Brain microvascular endothelial cell (primary cell): ENCODE measurements at regions not wholly inside any gene's neighbourhood (a gene's known extent, or its start where the extent isn't known, plus 50 kb on each side); places are given as distances from the start of the nearest gene placed in this dataset.
"Not testable (repeated sequence)": the region's sequence is repeated elsewhere in the genome, so short reads cannot be mapped to it uniquely, and the experiment has no call there.

Experiments used
- DNase-seq: peaks from one replicate; pipeline ENCODE4 v3.0.0-alpha.2; 2020
- H3K27ac ChIP-seq: fragments of 250-450 bp; sonication (Bioruptor Pico); 2 replicates; pipeline ENCODE4 v1.5.1; 2020; ENCODE audit warnings: mild to moderate bottlenecking, moderate library complexity
- H3K27me3 ChIP-seq: fragments of 250-450 bp; sonication (Bioruptor Pico); replicated peaks from 2 replicates; pipeline ENCODE4 v1.5.1; 2020; ENCODE audit warnings: mild to moderate bottlenecking
- H3K36me3 ChIP-seq: fragments of 250-450 bp; sonication (Bioruptor Pico); replicated peaks from 2 replicates; pipeline ENCODE4 v1.5.1; 2020; ENCODE audit warnings: mild to moderate bottlenecking
- H3K4me3 ChIP-seq: 2 replicates; pipeline ENCODE4 v1.5.1; 2011; ENCODE audit warnings: low read depth, mild to moderate bottlenecking, control low read depth, low read length, moderate library complexity
- CTCF ChIP-seq: IDR thresholded peaks from 2 replicates; pipeline ENCODE4 v1.5.1; 2011; ENCODE audit warnings: low read depth, mild to moderate bottlenecking, moderate library complexity, low read length, control low read depth, inconsistent platforms; ENCODE audit errors: missing control alignments
- in situ Hi-C: cut with HindIII; loops from 2 replicates; pipeline ENCODE4 v1.10.0; 2017; ENCODE audit warnings: low sequenced_read_pairs, low pct_ligation_motif_present

- Histone ChIP-seq H3K4me3 (no peak overlapping the region), H3K36me3 (no peaks in the 10 kb centered on the region), H3K27me3 (no peaks in the 10 kb centered on the region), H3K27ac (no peak overlapping the region)
- DNase-seq: no peak
- no peak for TF ChIP-seq CTCF
- in situ Hi-C loops: no loop called here
Measured at GRCh38 chr2:198273660-198274059, 469.3 kb downstream of the PLCL1 start.

GRCh38 chr2:198270157-198270556 is 465.8 kb downstream of the PLCL1 start:
- H3K27me3 ChIP-seq, DNase-seq, H3K4me3 ChIP-seq, H3K27ac ChIP-seq, H3K36me3 ChIP-seq, in situ Hi-C loops: not testable (repeated sequence)

- Histone ChIP-seq H3K36me3 (no peaks in the 10 kb centered on the region), H3K27me3 (no peaks in the 10 kb centered on the region), H3K4me3 (no peak overlapping the region), H3K27ac (no peak overlapping the region)
- DNase-seq: no peak
- in situ Hi-C loops: no loop called here
- no peak for TF ChIP-seq CTCF
Measured at GRCh38 chr2:198268519-198268918, 464.1 kb downstream of the PLCL1 start.

- Histone ChIP-seq H3K27me3 (no peaks in the 10 kb centered on the region), H3K27ac (no peak overlapping the region), H3K4me3 (no peak overlapping the region), H3K36me3 (no peaks in the 10 kb centered on the region)
- no peak for TF ChIP-seq CTCF
- no peak for DNase-seq
- in situ Hi-C loops: no loop called here
Measured at GRCh38 chr2:198259496-198259895, 455.1 kb downstream of the PLCL1 start.

- TF ChIP-seq CTCF: no peak
Measured at GRCh38 chr2:198254536-198255090, 450.2 kb downstream of the PLCL1 start.

GRCh38 chr2:198253995-198254394 is 449.6 kb downstream of the PLCL1 start:
- no peak for DNase-seq
- no peak overlapping the region for H3K4me3 ChIP-seq
- in situ Hi-C loops: no loop called here
- no peak for TF ChIP-seq CTCF
- H3K36me3 ChIP-seq: no peaks in the 10 kb centered on the region
- H3K27ac ChIP-seq: no peak overlapping the region
- H3K27me3 ChIP-seq: no peaks in the 10 kb centered on the region

More at GRCh38 chr2:198254536-198255090, 450.2 kb downstream of the PLCL1 start:
- in situ Hi-C loops: no loop called here
- Histone ChIP-seq H3K27me3 (no peaks in the 10 kb centered on the region), H3K27ac (no peak overlapping the region), H3K36me3 (no peaks in the 10 kb centered on the region), H3K4me3 (no peak overlapping the region)
- DNase-seq: no peak
